ENCODE measurements at regions not wholly inside any gene's neighbourhood (a gene's known extent, or its start where the extent isn't known, plus 50 kb on each side); places are given as distances from the start of the nearest gene placed in this dataset.

DNA sequence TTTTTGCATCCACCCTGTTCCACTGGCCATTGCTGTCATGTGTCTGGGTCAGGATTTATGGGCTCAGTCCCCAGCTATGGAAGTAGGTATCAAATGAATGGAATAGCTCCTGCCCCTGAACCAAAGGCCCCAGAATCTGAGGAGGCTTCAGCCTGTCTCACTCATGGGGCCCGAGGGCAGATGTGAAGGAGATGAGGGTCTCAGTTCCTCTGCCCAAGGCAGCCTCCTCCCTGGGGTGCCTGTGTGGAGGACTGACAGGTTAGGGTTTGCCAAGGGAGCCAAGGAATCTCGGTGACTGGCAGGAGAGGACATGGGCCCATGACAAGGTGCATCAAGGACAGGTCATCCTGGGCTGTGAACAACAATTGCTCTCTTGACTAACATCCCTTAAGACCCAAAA is 70.4 kb downstream of the CPN2 start:
- no peak overlapping the region for H3K4me3 Mint-ChIP-seq (ENCODE audit: unreplicated experiment)
- DNase-seq (ENCODE audit: extremely low spot score, unreplicated experiment): no peak
- H3K4me1 Mint-ChIP-seq (ENCODE audit: unreplicated experiment): peaks cover 24% of the 10 kb centered on the region
- peaks cover 39% of the 10 kb centered on the region for H3K27me3 Mint-ChIP-seq (ENCODE audit: unreplicated experiment)
- H3K36me3 Mint-ChIP-seq (ENCODE audit: unreplicated experiment): no peaks in the 10 kb centered on the region
- no peak overlapping the region for H3K27ac Mint-ChIP-seq (ENCODE audit: unreplicated experiment)
- H3K9me3 Mint-ChIP-seq (ENCODE audit: unreplicated experiment): no peaks in the 10 kb centered on the region
- TF ChIP-seq, protein P1, sequence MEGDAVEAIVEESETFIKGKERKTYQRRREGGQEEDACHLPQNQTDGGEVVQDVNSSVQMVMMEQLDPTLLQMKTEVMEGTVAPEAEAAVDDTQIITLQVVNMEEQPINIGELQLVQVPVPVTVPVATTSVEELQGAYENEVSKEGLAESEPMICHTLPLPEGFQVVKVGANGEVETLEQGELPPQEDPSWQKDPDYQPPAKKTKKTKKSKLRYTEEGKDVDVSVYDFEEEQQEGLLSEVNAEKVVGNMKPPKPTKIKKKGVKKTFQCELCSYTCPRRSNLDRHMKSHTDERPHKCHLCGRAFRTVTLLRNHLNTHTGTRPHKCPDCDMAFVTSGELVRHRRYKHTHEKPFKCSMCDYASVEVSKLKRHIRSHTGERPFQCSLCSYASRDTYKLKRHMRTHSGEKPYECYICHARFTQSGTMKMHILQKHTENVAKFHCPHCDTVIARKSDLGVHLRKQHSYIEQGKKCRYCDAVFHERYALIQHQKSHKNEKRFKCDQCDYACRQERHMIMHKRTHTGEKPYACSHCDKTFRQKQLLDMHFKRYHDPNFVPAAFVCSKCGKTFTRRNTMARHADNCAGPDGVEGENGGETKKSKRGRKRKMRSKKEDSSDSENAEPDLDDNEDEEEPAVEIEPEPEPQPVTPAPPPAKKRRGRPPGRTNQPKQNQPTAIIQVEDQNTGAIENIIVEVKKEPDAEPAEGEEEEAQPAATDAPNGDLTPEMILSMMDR (IDR thresholded peaks at IDR 0.05): no peak

DNA sequence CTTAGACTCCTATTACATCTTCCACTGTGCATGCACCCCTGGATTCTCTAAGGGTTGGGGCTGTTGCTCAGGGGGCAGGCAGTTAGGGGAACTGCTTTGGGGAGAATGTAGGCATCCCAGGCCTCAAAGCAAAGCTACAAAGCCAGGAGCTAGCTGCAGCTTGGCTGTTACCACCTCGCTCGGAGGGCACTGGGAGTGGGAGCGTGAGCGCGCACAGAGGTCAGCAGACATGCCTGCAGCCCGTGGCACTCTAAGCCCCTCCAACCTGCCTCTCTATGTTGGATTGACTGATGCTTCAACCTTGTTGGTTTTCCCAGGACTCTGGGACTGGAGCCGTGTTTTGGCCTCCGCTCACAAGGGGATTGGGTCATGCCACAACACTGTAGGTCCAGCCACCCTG is 69.8 kb downstream of the CPN2 start:
- Mint-ChIP-seq H3K27me3 (ENCODE audit: unreplicated experiment) (peaks cover 39% of the 10 kb centered on the region), H3K27ac (ENCODE audit: unreplicated experiment) (no peak overlapping the region), H3K4me1 (ENCODE audit: unreplicated experiment) (peaks cover 21% of the 10 kb centered on the region), H3K9me3 (ENCODE audit: unreplicated experiment) (no peaks in the 10 kb centered on the region), H3K36me3 (ENCODE audit: unreplicated experiment) (no peaks in the 10 kb centered on the region), H3K4me3 (ENCODE audit: unreplicated experiment) (no peak overlapping the region)
- TF ChIP-seq, protein P1 (IDR thresholded peaks at IDR 0.05): no peak
- DNase-seq (ENCODE audit: extremely low spot score, unreplicated experiment): no peak

DNA sequence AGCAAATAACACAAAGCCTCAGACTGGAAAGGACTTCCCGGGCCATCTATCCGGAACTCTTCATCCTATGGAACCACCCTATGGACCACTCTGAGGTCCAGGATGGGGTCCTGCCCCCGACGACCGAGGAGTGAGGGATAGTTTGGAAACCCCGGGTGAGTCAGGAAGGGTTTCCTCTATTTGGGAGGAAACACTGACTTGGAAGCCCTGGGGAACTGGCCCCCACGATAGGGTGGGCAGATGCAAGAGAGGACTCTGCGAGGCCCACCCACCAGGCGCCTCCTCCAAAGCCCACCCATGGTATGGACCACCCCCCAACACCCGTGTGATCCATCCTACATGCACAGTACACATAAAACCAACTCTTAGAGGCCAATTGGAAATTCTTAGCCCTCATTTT is 69.4 kb downstream of the CPN2 start:
- TF ChIP-seq, protein P1 (IDR thresholded peaks at IDR 0.05): no peak
- H3K27me3 Mint-ChIP-seq (ENCODE audit: unreplicated experiment): peaks cover 39% of the 10 kb centered on the region
- DNase-seq (ENCODE audit: extremely low spot score, unreplicated experiment): no peak
- H3K27ac Mint-ChIP-seq (ENCODE audit: unreplicated experiment): no peak overlapping the region
- no peak overlapping the region for H3K4me3 Mint-ChIP-seq (ENCODE audit: unreplicated experiment)
- peaks cover 20% of the 10 kb centered on the region for H3K4me1 Mint-ChIP-seq (ENCODE audit: unreplicated experiment)
- no peaks in the 10 kb centered on the region for H3K9me3 Mint-ChIP-seq (ENCODE audit: unreplicated experiment)
- no peaks in the 10 kb centered on the region for H3K36me3 Mint-ChIP-seq (ENCODE audit: unreplicated experiment)

DNA sequence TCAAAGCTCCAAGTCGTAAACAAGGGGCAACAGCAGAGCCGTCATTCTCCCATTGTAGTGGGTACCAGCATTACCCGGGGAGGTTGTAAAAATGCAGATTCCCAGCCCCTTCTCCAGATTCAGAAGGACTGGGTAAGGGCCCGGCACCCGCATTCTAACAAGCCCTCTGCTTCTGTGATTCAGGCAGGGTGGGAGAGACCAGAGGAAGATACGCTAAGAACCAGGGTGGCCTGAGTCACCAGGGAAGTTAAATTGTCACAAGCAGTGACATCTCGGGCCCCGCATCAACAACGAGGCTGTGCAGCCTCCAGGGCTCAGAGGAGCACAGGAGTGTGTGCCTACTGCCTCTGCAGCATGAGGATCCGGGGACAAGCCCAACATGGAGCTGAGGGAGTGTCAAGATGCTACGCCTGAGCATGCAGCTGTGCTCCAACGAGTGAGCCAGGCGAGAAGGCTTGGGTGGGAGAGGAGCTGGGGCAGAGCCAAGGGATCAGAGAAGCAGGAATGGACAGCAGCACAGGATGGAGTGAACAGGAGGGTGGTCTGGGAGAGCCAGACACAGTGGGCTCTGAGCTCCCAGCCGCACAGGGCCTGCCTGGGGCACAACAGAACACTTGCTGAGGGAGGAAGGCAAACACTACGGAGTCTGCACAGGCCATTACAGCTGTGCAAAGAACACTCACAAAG is 68.5 kb downstream of the CPN2 start:
- H3K36me3 Mint-ChIP-seq (ENCODE audit: unreplicated experiment): no peaks in the 10 kb centered on the region
- no peak for DNase-seq (ENCODE audit: extremely low spot score, unreplicated experiment)
- TF ChIP-seq, protein P1 (IDR thresholded peaks at IDR 0.05): no peak
- peaks cover 13% of the 10 kb centered on the region for H3K4me1 Mint-ChIP-seq (ENCODE audit: unreplicated experiment)
- H3K4me3 Mint-ChIP-seq (ENCODE audit: unreplicated experiment): no peak overlapping the region
- peaks cover 39% of the 10 kb centered on the region for H3K27me3 Mint-ChIP-seq (ENCODE audit: unreplicated experiment)
- H3K9me3 Mint-ChIP-seq (ENCODE audit: unreplicated experiment): no peaks in the 10 kb centered on the region
- no peak overlapping the region for H3K27ac Mint-ChIP-seq (ENCODE audit: unreplicated experiment)

DNA sequence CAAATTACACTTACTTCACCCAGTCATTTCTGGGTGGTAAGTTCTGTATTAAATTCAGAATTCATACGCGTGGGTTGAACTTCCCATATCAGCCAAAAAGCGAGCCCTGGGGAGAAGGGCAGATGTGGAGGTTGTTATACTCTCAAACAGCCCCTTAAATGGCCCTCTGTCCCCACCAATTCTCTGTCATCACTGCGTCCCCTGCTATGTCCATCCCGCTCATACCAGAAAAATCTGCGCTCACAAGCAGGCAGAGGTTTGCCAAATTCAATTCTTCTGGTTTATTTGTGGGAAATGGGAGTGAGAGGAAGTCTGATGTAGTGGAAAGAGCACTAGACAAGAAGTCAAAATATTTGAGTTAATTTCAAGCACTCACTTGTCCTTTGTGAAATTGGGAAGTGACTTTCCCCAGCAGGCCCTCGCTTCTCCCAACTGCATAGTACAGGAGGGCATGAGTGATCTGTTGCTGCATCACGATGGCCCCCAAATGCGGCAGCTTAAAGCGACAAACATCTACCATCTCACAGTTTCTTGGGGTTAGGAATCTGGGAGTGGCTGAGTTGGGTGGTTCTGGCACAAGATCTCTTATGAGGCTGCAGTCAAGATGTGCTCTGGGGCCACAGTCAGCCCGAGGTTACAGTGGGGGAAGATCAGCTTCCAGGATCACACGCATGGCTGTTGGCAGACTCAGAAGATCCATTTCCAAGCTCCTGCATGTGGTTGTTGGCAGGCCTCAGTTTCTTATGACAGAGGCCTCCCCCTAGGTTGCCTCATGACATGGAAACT is 67.7 kb downstream of the CPN2 start:
- Mint-ChIP-seq H3K27me3 (ENCODE audit: unreplicated experiment) (peaks cover 39% of the 10 kb centered on the region), H3K4me3 (ENCODE audit: unreplicated experiment) (no peak overlapping the region), H3K4me1 (ENCODE audit: unreplicated experiment) (peaks cover 5% of the 10 kb centered on the region), H3K27ac (ENCODE audit: unreplicated experiment) (no peak overlapping the region), H3K9me3 (ENCODE audit: unreplicated experiment) (no peaks in the 10 kb centered on the region), H3K36me3 (ENCODE audit: unreplicated experiment) (peaks cover 3% of the 10 kb centered on the region)
- no peak for DNase-seq (ENCODE audit: extremely low spot score, unreplicated experiment)
- TF ChIP-seq, protein P1 (IDR thresholded peaks at IDR 0.05): no peak

All from osteocyte (in vitro differentiated cells).